GM12865 (cell line): ENCODE measurements at regions not wholly inside any gene's neighbourhood (a gene's known extent, or its start where the extent isn't known, plus 50 kb on each side); places are given as distances from the start of the nearest gene placed in this dataset.

Experiments used
- DNase-seq: peaks from one replicate; pipeline ENCODE4 v3.0.0; 2010; ENCODE audit warnings: low read depth
- H3K4me3 ChIP-seq: 2 replicates; pipeline ENCODE4 v1.5.1; 2011; ENCODE audit warnings: mild to moderate bottlenecking, low read depth, low read length, control low read depth
- CTCF ChIP-seq: IDR thresholded peaks from 2 replicates; pipeline ENCODE4 v1.5.1; 2011; ENCODE audit warnings: low read length, control low read depth, low read depth, inconsistent platforms; ENCODE audit not compliant: insufficient read depth; ENCODE audit errors: missing control alignments

- no peak for DNase-seq
- no peak overlapping the region for H3K4me3 ChIP-seq
- TF ChIP-seq CTCF, result no peak
Measured at GRCh38 chr5:54692631-54693030, 175.1 kb downstream of the SNX18 start.

- H3K4me3 ChIP-seq, result no peak overlapping the region
- no peak for DNase-seq
- no peak for TF ChIP-seq CTCF
Measured at GRCh38 chr5:54691656-54692055, 174.1 kb downstream of the SNX18 start.

- no peak for DNase-seq
- no peak overlapping the region for H3K4me3 ChIP-seq
- no peak for TF ChIP-seq CTCF
Measured at GRCh38 chr5:54689411-54690251, 172.1 kb downstream of the SNX18 start.

- H3K4me3 ChIP-seq, result no peak overlapping the region
- no peak for DNase-seq
- TF ChIP-seq CTCF, result no peak
Measured at GRCh38 chr5:54680998-54681397, 163.4 kb downstream of the SNX18 start.

GRCh38 chr5:54679686-54680085 lies 162.1 kb downstream of the SNX18 start:
- TF ChIP-seq CTCF, result no peak
- no peak overlapping the region for H3K4me3 ChIP-seq
- DNase-seq, result no peak

GRCh38 chr5:54678737-54679136 lies 161.2 kb downstream of the SNX18 start:
- TF ChIP-seq CTCF, result no peak
- DNase-seq, result no peak

More at GRCh38 chr5:54678737-54679136, 161.2 kb downstream of the SNX18 start:
- H3K4me3 ChIP-seq, result no peak overlapping the region
